C4-2B (cell line): ENCODE measurements at regions not wholly inside any gene's neighbourhood (a gene's known extent, or its start where the extent isn't known, plus 50 kb on each side); places are given as distances from the start of the nearest gene placed in this dataset.
A peak's percentile ranks its signal among the peaks of the same experiment; 100 is the strongest.
"Not testable (repeated sequence)": the region's sequence is repeated elsewhere in the genome, so short reads cannot be mapped to it uniquely, and the experiment has no call there.

Source experiments
- H3K27ac ChIP-seq: fragments of 450-650 bp; 2 replicates; pipeline ENCODE4 v1.5.1; 2017
- CTCF ChIP-seq: fragments of 450-650 bp; conservative IDR thresholded peaks from 2 replicates; pipeline ENCODE4 v1.5.1; 2017; ENCODE audit warnings: mild to moderate bottlenecking
- ZFX ChIP-seq: fragments of 450-650 bp; IDR thresholded peaks from 2 replicates; pipeline ENCODE4 v1.6.1; 2017

- no peak for TF ChIP-seq ZFX
- no peak for TF ChIP-seq CTCF
- H3K27ac ChIP-seq = no peak overlapping the region
These were observed 985.8 kb upstream of the NRXN1 start for GRCh38 chr2:52017646-52018235.

- not testable (repeated sequence) for H3K27ac ChIP-seq
These were observed 975.0 kb upstream of the NRXN1 start for GRCh38 chr2:52006821-52007366.

GRCh38 chr2:52000151-52000855 lies 968.4 kb upstream of the NRXN1 start:
- TF ChIP-seq CTCF (no peak), ZFX (no peak)
- H3K27ac ChIP-seq = no peak overlapping the region

- TF ChIP-seq ZFX (no peak), CTCF (no peak)
- H3K27ac ChIP-seq = no peak overlapping the region
These were observed 967.0 kb upstream of the NRXN1 start for GRCh38 chr2:51998890-51999289.

- H3K27ac ChIP-seq = no peak overlapping the region
- TF ChIP-seq ZFX = no peak
- peak; percentile 32 for TF ChIP-seq CTCF
These were observed 965.6 kb upstream of the NRXN1 start for GRCh38 chr2:51997571-51997970.

GRCh38 chr2:51995293-51995692 lies 963.4 kb upstream of the NRXN1 start:
- TF ChIP-seq ZFX (no peak), CTCF (no peak)
- no peak overlapping the region for H3K27ac ChIP-seq

- no peak for TF ChIP-seq ZFX
- TF ChIP-seq CTCF = no peak
- no peak overlapping the region for H3K27ac ChIP-seq
These were observed 962.3 kb upstream of the NRXN1 start for GRCh38 chr2:51994123-51994763.
